Caco-2 (cell line): ENCODE measurements at regions not wholly inside any gene's neighbourhood (a gene's known extent, or its start where the extent isn't known, plus 50 kb on each side); places are given as distances from the start of the nearest gene placed in this dataset.

Experiments used
- BruUV-seq: library from RNA; stranded (reverse); fragments of 400-500 nt; replicated peaks from 2 replicates; lab custom pipeline; 2021; lab: Mats Ljungman, UMichigan
- CTCF ChIA-PET: fragments of 300-600 bp; sonication (Branson Sonifier 250); formaldehyde crosslinking; loops from one replicate; lab custom pipeline; 2022; ENCODE audit warnings: antibody characterized with exemption; lab: Charles Lee
- POLR2A ChIA-PET: fragments of 300-600 bp; sonication (Branson Sonifier 250); formaldehyde crosslinking; loops from one replicate; lab custom pipeline; 2022; ENCODE audit warnings: antibody characterized with exemption; lab: Charles Lee
- DNase-seq, 2 experiments: peaks; one replicate each; pipeline versions ENCODE4 v3.0.0 to v3.0.0-alpha.2; 2020 to 2022
- H3K27me3 ChIP-seq: replicated peaks from 2 replicates; pipeline ENCODE4 v1.6.0; 2011; ENCODE audit warnings: low read length; ENCODE audit not compliant: control insufficient read depth, insufficient read depth
- H3K36me3 ChIP-seq: 2 replicates; pipeline ENCODE4 v1.5.1; 2011; ENCODE audit warnings: low read length; ENCODE audit not compliant: control insufficient read depth, insufficient read depth
- H3K4me1 ChIP-seq: fragments of 250-450 bp; sonication (Bioruptor Pico); 2 replicates; pipeline ENCODE4 v1.5.1; 2020; ENCODE audit warnings: mild to moderate bottlenecking
- H3K4me3 ChIP-seq: 2 replicates; pipeline ENCODE4 v1.5.1; 2011; ENCODE audit warnings: low read depth, mild to moderate bottlenecking, control low read depth, low read length
- H3K9me3 ChIP-seq: fragments of 250-450 bp; sonication (Bioruptor Pico); 2 replicates; pipeline ENCODE4 v1.5.1; 2020; ENCODE audit warnings: mild to moderate bottlenecking, moderate library complexity
- H3K27ac Mint-ChIP-seq: one replicate; pipeline ENCODE4 v1.8.0; 2022; ENCODE audit warnings: mixed read lengths; ENCODE audit not compliant: unreplicated experiment
- H3K27me3 Mint-ChIP-seq: one replicate; pipeline ENCODE4 v1.8.0; 2022; ENCODE audit warnings: mixed read lengths; ENCODE audit not compliant: insufficient read depth, unreplicated experiment
- H3K36me3 Mint-ChIP-seq: one replicate; pipeline ENCODE4 v1.8.0; 2022; ENCODE audit warnings: mild to moderate bottlenecking, mixed read lengths; ENCODE audit not compliant: insufficient read depth, unreplicated experiment
- H3K4me1 Mint-ChIP-seq: one replicate; pipeline ENCODE4 v1.8.0; 2022; ENCODE audit warnings: low read depth, mixed read lengths; ENCODE audit not compliant: unreplicated experiment
- H3K4me3 Mint-ChIP-seq: one replicate; pipeline ENCODE4 v1.8.0; 2022; ENCODE audit warnings: mild to moderate bottlenecking, moderate library complexity, mixed read lengths; ENCODE audit not compliant: unreplicated experiment
- H3K9me3 Mint-ChIP-seq: one replicate; pipeline ENCODE4 v1.8.0; 2022; ENCODE audit warnings: mixed read lengths; ENCODE audit not compliant: unreplicated experiment
- intact Hi-C: fragments of 100-400 bp; cut with micrococcal nuclease; formaldehyde crosslinking; loops from one replicate; pipeline ENCODE4 v1.10.0; 2022; ENCODE audit not compliant: unreplicated experiment
- TF ChIP-seq, protein P1 (sequence below), 2 experiments: fragments of 200-600 bp in 1 of 2; IDR thresholded peaks; 1 replicate in 1 of 2; 2 replicates in 1 of 2; pipeline versions ENCODE4 v1.5.1 to v1.8.0; 2011 to 2022; ENCODE audit warnings: antibody characterized with exemption in 1 of 2, control low read depth in 1 of 2, inconsistent platforms in 1 of 2, low read depth in 1 of 2, low read length in 1 of 2, mild to moderate bottlenecking in 1 of 2, moderate library complexity in 1 of 2; ENCODE audit not compliant: insufficient read depth in 1 of 2, severe bottlenecking in 1 of 2, unreplicated experiment in 1 of 2

GRCh38 chr1:4203501-4203900 lies 303.4 kb upstream of the C1orf174 start:
- H3K4me3 Mint-ChIP-seq, result no peak overlapping the region
- no peak overlapping the region for H3K27ac Mint-ChIP-seq
- no peaks in the 10 kb centered on the region for H3K4me1 Mint-ChIP-seq
- intact Hi-C loops, result no loop called here
- DNase-seq, result no peak
- no TSS peak for BruUV-seq
- POLR2A ChIA-PET, result no interaction called here
- CTCF ChIA-PET, result no interaction called here
- Histone ChIP-seq H3K4me1 (no peaks in the 10 kb centered on the region), H3K9me3 (no peaks in the 10 kb centered on the region), H3K36me3 (no peaks in the 10 kb centered on the region), H3K4me3 (no peak overlapping the region), H3K27me3 (no peaks in the 10 kb centered on the region; the same call in 1 of the 2 replicates)
- TF ChIP-seq, protein P1, sequence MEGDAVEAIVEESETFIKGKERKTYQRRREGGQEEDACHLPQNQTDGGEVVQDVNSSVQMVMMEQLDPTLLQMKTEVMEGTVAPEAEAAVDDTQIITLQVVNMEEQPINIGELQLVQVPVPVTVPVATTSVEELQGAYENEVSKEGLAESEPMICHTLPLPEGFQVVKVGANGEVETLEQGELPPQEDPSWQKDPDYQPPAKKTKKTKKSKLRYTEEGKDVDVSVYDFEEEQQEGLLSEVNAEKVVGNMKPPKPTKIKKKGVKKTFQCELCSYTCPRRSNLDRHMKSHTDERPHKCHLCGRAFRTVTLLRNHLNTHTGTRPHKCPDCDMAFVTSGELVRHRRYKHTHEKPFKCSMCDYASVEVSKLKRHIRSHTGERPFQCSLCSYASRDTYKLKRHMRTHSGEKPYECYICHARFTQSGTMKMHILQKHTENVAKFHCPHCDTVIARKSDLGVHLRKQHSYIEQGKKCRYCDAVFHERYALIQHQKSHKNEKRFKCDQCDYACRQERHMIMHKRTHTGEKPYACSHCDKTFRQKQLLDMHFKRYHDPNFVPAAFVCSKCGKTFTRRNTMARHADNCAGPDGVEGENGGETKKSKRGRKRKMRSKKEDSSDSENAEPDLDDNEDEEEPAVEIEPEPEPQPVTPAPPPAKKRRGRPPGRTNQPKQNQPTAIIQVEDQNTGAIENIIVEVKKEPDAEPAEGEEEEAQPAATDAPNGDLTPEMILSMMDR (IDR thresholded peaks at IDR 0.05; ENCODE audit: insufficient read depth in 1 of 2, low read depth in 1 of 2, low read length in 1 of 2, severe bottlenecking in 1 of 2, unreplicated experiment in 1 of 2), result no peak
- no peaks in the 10 kb centered on the region for H3K27me3 Mint-ChIP-seq
- no peaks in the 10 kb centered on the region for H3K9me3 Mint-ChIP-seq
- H3K36me3 Mint-ChIP-seq, result peaks cover 6% of the 10 kb centered on the region

DNA sequence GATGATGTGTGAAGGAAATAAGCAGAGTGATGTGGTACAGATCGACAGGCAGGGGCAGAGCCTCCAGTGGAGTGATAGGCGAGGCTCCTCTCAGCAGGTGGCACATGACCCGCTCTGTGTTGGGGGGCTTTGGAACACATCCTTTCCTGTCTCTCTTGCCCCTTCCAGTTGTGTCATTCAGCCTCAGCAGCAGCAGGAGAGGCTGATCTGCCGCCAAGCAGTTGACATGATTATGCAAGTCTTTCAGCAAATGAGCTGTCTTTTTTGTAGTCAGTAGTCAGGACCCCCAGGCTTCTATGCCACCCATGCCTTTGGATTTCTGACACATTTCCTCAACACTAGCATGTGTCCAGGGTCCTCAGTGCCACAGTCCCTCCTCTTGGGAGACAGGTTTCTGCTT lies 307.1 kb upstream of the C1orf174 start:
- no peak overlapping the region for H3K27ac Mint-ChIP-seq
- H3K27me3 Mint-ChIP-seq, result peaks cover 3% of the 10 kb centered on the region
- H3K36me3 ChIP-seq, result no peaks in the 10 kb centered on the region
- DNase-seq, result no peak
- TF ChIP-seq, protein P1 (IDR thresholded peaks at IDR 0.05; ENCODE audit: insufficient read depth in 1 of 2, low read depth in 1 of 2, low read length in 1 of 2, severe bottlenecking in 1 of 2, unreplicated experiment in 1 of 2), result no peak
- H3K4me1 ChIP-seq, result no peaks in the 10 kb centered on the region
- ChIA-PET POLR2A (no interaction called here), CTCF (no interaction called here)
- H3K4me3 ChIP-seq, result no peak overlapping the region
- peaks cover 6% of the 10 kb centered on the region for H3K36me3 Mint-ChIP-seq
- no peaks in the 10 kb centered on the region for H3K9me3 ChIP-seq
- H3K27me3 ChIP-seq, result no peaks in the 10 kb centered on the region; the same call in 1 of the 2 replicates
- H3K4me1 Mint-ChIP-seq, result no peaks in the 10 kb centered on the region
- no peaks in the 10 kb centered on the region for H3K9me3 Mint-ChIP-seq
- intact Hi-C loops, result no loop called here
- no peak overlapping the region for H3K4me3 Mint-ChIP-seq
- BruUV-seq, result no TSS peak

DNA sequence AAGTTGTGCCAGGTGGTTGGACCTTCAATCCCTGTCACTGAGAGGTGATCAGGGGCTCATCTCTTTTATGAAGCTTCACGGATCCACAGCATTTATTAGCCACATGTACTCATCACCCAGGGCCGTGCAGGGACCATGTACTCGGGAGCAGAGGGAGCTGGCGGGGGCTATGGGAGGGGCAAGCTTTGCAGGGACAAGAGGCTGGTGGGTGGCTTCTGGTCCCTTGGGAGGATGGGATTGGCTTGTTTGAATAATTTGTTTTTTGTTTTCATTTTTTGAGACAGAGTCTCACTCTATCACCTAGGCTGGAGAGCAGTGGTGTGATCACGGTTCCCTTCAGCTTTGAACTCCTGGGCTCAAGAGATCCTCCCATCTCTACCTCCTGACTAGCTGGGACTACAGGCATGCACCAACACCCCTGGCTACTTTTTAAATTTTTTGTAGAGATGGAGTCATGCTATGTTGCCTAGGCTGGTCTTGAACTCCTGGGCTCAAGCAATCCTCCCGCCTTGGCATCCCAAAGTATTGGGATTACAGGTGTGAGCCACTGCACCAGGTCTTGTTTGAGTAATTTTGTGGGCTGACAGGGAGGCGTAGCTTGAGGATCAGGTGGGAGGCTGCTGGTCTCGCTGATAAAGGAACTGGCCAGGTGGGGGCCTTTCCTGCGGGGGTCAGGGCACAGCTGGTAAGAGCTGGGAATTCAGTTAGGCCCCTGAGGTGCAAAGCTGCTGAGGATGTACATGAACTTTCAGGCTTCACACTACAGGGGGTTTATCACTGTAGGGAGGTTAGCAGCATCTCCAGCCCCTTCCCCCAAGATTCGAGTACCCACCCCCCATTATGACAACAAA lies 308.0 kb upstream of the C1orf174 start:
- Histone ChIP-seq H3K4me3 (no peak overlapping the region), H3K4me1 (no peaks in the 10 kb centered on the region), H3K27me3 (no peaks in the 10 kb centered on the region; the same call in 1 of the 2 replicates), H3K36me3 (no peaks in the 10 kb centered on the region), H3K9me3 (no peaks in the 10 kb centered on the region)
- Mint-ChIP-seq H3K9me3 (no peaks in the 10 kb centered on the region), H3K36me3 (peaks cover 6% of the 10 kb centered on the region), H3K4me1 (no peaks in the 10 kb centered on the region), H3K4me3 (no peak overlapping the region), H3K27me3 (peaks cover 3% of the 10 kb centered on the region), H3K27ac (no peak overlapping the region)
- intact Hi-C loops, result no loop called here
- ChIA-PET POLR2A (no interaction called here), CTCF (no interaction called here)
- DNase-seq, result no peak
- TF ChIP-seq, protein P1 (IDR thresholded peaks at IDR 0.05; ENCODE audit: insufficient read depth in 1 of 2, low read depth in 1 of 2, low read length in 1 of 2, severe bottlenecking in 1 of 2, unreplicated experiment in 1 of 2), result no peak
- no TSS peak for BruUV-seq
